GM19468 (cell line): ENCODE measurements at regions not wholly inside any gene's neighbourhood (a gene's known extent, or its start where the extent isn't known, plus 50 kb on each side); places are given as distances from the start of the nearest gene placed in this dataset.

Source experiments
- ATAC-seq: cut with Tn5 transposase; IDR thresholded peaks from one replicate; pipeline ENCODE4 v1.9.1; 2021; ENCODE audit warnings: mild to moderate bottlenecking, moderate library complexity, moderate number of reproducible peaks; ENCODE audit not compliant: unreplicated experiment; ENCODE audit errors: extremely low read depth

- no peak for ATAC-seq
Measured at GRCh38 chr5:105752801-105753200, 1917.9 kb downstream of the EFNA5 start.

GRCh38 chr5:105751908-105752307 lies 1918.8 kb downstream of the EFNA5 start:
- no peak for ATAC-seq

GRCh38 chr5:105745111-105745510 lies 1925.6 kb downstream of the EFNA5 start:
- no peak for ATAC-seq

GRCh38 chr5:105740242-105740641 lies 1930.5 kb downstream of the EFNA5 start:
- ATAC-seq, result no peak

GRCh38 chr5:105739732-105740131 lies 1931.0 kb downstream of the EFNA5 start:
- no peak for ATAC-seq

- no peak for ATAC-seq
Measured at GRCh38 chr5:105735704-105736103, 1935.0 kb downstream of the EFNA5 start.

GRCh38 chr5:105730982-105731381 lies 1939.8 kb downstream of the EFNA5 start:
- ATAC-seq, result no peak

GRCh38 chr5:105726093-105726492 lies 1944.6 kb downstream of the EFNA5 start:
- no peak for ATAC-seq

- ATAC-seq, result no peak
Measured at GRCh38 chr5:105708442-105708841, 1962.3 kb downstream of the EFNA5 start.

- no peak for ATAC-seq
Measured at GRCh38 chr5:105702323-105702722, 1968.4 kb downstream of the EFNA5 start.

GRCh38 chr5:105696440-105696839 lies 1974.3 kb downstream of the EFNA5 start:
- ATAC-seq, result no peak

GRCh38 chr5:105695941-105696340 lies 1974.8 kb downstream of the EFNA5 start:
- no peak for ATAC-seq

- ATAC-seq, result no peak
Measured at GRCh38 chr5:105689596-105689995, 1981.1 kb downstream of the EFNA5 start.

- no peak for ATAC-seq
Measured at GRCh38 chr5:105688227-105688792, 1982.4 kb downstream of the EFNA5 start.

GRCh38 chr5:105687493-105687892 lies 1983.2 kb downstream of the EFNA5 start:
- ATAC-seq, result no peak

GRCh38 chr5:105685884-105686283 lies 1984.9 kb downstream of the EFNA5 start:
- ATAC-seq, result no peak

GRCh38 chr5:105684799-105685198 lies 1985.9 kb downstream of the EFNA5 start:
- no peak for ATAC-seq

- no peak for ATAC-seq
Measured at GRCh38 chr5:105680858-105681475, 1989.8 kb downstream of the EFNA5 start.

GRCh38 chr5:105677291-105677690 lies 1993.4 kb downstream of the EFNA5 start:
- no peak for ATAC-seq

GRCh38 chr5:105670596-105670995 lies 2000.1 kb downstream of the EFNA5 start:
- no peak for ATAC-seq

GRCh38 chr5:105663671-105664070 lies 2007.1 kb downstream of the EFNA5 start:
- no peak for ATAC-seq

GRCh38 chr5:105659396-105659795 lies 2011.3 kb downstream of the EFNA5 start:
- ATAC-seq, result no peak
